ENCODE measurements at regions not wholly inside any gene's neighbourhood (a gene's known extent, or its start where the extent isn't known, plus 50 kb on each side); places are given as distances from the start of the nearest gene placed in this dataset.
"Not testable (repeated sequence)": the region's sequence is repeated elsewhere in the genome, so short reads cannot be mapped to it uniquely, and the experiment has no call there.

- not testable (repeated sequence) for TF ChIP-seq POLR2A (IDR thresholded peaks at IDR 0.05)
- TF ChIP-seq, protein P1, sequence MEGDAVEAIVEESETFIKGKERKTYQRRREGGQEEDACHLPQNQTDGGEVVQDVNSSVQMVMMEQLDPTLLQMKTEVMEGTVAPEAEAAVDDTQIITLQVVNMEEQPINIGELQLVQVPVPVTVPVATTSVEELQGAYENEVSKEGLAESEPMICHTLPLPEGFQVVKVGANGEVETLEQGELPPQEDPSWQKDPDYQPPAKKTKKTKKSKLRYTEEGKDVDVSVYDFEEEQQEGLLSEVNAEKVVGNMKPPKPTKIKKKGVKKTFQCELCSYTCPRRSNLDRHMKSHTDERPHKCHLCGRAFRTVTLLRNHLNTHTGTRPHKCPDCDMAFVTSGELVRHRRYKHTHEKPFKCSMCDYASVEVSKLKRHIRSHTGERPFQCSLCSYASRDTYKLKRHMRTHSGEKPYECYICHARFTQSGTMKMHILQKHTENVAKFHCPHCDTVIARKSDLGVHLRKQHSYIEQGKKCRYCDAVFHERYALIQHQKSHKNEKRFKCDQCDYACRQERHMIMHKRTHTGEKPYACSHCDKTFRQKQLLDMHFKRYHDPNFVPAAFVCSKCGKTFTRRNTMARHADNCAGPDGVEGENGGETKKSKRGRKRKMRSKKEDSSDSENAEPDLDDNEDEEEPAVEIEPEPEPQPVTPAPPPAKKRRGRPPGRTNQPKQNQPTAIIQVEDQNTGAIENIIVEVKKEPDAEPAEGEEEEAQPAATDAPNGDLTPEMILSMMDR (IDR thresholded peaks at IDR 0.05) = not testable (repeated sequence)
Measured at GRCh38 chr2:134063916-134064315, 190.0 kb upstream of the MGAT5 start.
